Stimulated activated CD4-positive, alpha-beta T cell treated with anti-CD3 and anti-CD28 coated beads, Interleukin-15, amount 100 ng/mL, for 48 hours (primary cell): ENCODE measurements at regions not wholly inside any gene's neighbourhood (a gene's known extent, or its start where the extent isn't known, plus 50 kb on each side); places are given as distances from the start of the nearest gene placed in this dataset.
"Not testable (repeated sequence)": the region's sequence is repeated elsewhere in the genome, so short reads cannot be mapped to it uniquely, and the experiment has no call there.

Source experiments
- DNase-seq, 2 donors: peaks; one replicate each; pipeline ENCODE4 v3.0.0-alpha.2; 2020; ENCODE audit warnings: low read depth in 2 of 2

GRCh38 chr14:66273261-66273832, 212.8 kb upstream of the CCDC196 start:
- DNase-seq: no peak

- not testable (repeated sequence) for DNase-seq
Measured at GRCh38 chr14:66278418-66278817, 207.8 kb upstream of the CCDC196 start.

DNA sequence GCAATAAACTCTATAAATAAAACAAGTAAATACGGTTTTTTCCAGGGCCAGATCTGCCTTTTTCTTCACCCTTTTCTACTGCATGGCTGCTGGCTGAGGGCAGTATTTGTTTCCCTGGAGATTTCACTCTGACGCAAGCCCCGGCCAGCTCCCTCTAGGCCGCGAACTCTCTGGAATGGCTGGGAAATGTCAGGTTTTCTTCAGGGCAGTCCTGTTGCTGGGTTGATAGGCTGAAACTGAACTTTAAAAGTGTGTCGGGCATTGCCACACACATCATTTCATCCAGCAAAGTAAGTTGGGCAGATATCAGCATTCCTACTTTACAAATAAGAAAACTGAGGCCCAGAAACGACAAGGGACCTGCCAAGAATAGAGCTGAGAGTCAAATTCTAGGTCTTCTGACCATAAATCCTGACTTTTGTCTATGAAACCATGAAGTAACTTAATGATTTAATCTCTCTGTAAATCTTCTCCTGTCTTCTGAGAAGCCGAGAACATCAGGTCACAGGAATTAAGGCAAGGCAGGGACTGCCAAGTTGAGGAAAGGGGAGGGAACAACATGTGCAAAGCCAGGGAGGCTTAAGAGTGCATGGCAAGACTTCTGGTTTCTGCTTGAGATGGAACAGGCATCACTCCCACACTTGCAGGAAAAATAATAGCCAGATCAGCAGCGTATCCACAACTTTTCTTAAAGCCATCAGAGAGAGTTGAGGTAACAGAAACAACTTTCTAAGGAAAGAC, 205.0 kb upstream of the CCDC196 start:
- no peak for DNase-seq

DNA sequence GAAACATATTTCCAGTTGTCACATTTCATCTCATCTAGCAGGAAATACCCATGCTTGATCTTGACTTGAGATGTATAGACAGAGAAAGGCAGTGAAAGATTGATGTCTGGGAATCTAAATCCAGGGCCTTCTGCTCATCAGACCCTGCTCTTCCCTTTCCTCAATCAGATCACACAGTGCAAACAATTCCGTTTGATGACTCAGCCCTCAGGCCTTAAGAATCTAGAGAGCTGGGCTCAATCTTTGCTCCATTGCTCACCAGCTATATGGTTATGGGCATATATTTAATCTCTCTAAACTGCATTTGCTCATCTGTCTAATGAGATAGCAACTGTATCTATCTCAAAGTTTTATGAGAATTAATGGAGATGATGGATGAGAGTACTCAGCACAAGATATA, 201.8 kb upstream of the CCDC196 start:
- DNase-seq: no peak

DNA sequence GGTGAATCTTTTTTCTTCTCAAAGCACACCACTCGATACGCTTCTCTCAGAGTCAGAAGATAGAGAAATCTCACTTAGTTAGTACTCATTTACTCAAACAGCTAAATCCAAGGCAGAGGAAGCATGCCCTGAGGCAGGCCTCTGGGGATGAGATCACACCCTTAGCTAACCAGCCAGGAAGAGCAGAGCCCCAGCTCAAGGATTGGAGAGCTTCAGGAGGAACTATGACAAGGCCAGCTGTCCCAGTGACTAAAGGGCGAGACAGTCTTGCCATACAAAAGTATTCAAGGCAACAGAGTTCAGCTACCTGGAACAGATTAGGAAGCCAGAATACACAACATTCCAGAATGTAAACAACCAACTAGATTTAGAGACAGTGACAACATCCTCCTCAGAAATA, 197.7 kb upstream of the CCDC196 start:
- no peak for DNase-seq

- no peak for DNase-seq
Measured at GRCh38 chr14:66291756-66292155, 194.4 kb upstream of the CCDC196 start.

- DNase-seq: no peak
Measured at GRCh38 chr14:66293533-66294105, 192.6 kb upstream of the CCDC196 start.

- DNase-seq: no peak
Measured at GRCh38 chr14:66295386-66295785, 190.8 kb upstream of the CCDC196 start.

DNA sequence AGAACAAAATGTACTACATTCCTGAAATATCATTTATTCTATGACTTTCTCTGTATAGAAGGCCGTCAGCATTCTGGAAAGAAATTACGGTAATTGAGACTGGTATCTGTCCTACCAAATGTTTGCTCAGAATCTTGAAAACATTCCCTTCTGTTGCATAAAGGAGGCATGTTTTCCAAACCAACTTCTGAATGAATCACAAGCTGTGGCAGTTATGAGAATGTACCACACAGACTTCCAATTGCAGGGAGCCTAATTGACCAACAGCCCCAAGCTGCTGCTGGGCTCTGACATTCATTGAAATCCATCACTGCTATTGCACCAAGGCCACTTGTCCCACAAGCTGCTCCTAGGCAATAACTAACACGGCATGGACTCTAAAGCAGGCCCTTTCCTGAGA, 185.3 kb upstream of the CCDC196 start:
- DNase-seq: no peak

DNA sequence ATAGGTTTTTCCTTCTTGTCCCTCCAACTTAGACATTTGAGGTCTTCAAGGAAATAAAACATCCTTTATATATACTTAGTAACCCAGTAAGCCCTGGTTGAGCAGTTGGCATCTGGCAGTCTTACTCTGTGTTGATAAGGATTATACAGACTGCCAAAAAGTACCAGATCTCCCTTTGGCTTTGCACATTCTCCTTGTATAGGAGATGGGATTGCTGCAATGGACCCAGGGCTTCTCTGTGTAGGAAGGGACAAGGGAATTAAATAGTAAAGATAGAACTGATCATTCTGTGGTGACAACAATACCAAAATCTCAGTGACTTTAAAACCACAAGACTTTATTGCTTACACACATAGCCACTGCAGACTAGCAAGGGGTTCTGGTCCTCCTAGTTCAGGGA, 180.1 kb upstream of the CCDC196 start:
- no peak for DNase-seq

DNA sequence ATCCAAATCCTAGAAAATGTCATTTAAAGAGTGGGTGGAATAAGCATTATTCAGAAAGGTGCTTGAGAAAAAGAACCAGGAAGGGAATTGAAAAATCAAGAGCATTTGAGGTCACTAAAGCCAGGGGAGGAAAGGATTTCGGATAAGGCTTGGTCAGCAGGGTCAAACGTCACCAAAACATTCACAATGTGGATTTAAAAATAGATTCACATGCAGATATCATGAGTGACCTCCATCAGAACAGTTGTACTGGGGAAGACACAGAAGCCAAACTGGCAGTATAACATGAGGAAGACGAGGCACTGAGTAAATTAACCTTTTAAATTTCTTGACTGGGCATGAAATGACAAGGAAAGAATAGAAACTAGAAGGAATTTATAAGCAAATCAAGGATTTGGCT, 175.1 kb upstream of the CCDC196 start:
- no peak for DNase-seq

DNA sequence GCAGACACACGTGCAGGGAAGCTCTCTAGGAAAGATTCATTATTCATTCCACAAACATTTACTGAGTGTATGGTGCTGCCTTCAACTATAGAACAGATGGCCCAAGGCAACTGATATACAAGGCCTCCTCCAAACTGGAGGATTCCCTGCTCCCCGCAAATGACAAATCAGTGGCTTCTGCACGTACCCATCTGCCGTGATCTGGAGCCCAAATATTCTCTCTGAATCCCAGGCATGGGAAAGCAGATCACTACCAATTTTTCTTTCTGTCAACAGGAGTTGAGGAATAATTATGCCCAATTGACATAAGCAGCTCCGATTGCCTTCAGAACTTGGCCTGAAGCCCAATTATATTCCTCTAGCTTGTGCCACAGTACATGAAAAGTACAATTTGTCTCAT, 174.2 kb upstream of the CCDC196 start:
- DNase-seq: no peak

DNA sequence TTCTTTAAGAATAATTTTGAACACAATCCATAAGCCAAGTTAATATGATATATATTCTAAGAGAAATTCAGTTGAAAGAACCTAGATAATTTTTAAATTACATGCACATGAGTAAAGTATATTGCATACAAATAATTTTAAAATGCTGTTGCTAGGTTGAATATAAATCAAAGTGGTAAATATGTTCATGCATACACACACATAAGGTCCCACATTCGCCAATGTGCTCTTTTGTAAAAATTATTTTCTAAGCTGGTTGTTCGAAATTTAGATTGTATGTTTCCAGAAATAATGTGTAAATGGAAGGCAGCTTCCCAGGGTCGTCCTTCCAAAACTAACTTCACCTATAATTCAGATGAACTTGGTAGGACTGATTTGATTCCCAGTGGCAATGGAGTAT, 173.7 kb upstream of the CCDC196 start:
- no peak for DNase-seq

DNA sequence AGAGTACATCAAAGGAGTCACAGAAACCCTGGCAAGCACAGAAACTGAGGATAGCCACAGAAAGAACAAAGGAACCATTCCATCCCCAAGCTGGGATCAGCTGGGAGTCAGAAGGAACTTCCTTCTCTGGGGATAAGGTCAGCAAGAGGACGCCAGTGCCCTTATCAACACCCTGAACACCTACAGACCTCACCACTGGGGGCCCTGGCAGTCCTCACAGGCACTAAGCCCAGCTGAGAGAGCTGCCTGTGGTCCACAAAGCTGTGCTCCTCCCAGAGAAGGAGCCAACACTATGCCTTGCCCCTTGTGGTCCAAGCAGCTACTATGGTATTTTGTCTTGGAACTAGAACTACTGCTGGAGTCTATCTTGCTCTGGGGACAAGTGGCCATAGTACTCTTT, 171.1 kb upstream of the CCDC196 start:
- no peak for DNase-seq

GRCh38 chr14:66315548-66315947, 170.6 kb upstream of the CCDC196 start:
- no peak for DNase-seq

GRCh38 chr14:66322564-66322963, 163.6 kb upstream of the CCDC196 start:
- no peak for DNase-seq

GRCh38 chr14:66330228-66330627, 155.9 kb upstream of the CCDC196 start:
- no peak for DNase-seq

- no peak for DNase-seq
Measured at GRCh38 chr14:66330916-66331315, 155.3 kb upstream of the CCDC196 start.

DNA sequence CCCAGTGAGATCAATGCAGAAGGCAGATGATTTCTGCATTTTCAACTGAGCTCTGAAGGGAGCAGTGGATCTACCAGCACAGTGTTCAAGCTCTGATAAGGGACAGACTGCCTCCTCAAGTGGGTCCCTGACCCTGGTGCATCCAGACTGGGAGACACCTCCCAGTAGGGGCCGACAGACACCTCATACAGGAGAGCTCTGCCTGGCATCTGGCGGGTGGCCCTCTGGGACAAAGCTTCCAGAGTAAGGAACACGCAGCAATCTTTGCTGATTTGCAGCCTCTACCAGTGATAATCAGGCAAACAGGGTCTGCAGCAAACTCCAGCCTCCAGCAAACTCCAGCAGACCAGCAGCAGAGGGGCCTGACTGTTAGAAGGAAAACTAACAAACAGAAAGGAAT, 152.9 kb upstream of the CCDC196 start:
- not testable (repeated sequence) for DNase-seq

DNA sequence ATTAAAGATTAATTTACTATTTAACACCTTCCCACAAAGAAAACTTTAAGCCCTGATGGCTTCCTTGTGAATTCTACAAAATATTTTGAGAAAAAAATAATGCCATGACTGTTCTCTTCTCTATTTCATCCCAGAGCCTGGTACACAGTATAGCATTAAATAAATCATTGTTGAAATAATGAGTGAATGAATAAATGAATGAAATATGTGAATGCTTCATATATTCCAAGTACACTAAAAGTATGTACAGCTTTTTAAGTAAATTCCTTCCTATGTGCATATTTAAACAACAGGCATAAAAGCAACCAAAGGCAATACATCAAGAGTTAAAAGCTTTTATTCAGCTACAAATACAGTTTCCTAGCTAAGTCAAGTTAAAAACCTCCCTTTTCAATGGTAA, 144.9 kb upstream of the CCDC196 start:
- DNase-seq: no peak

DNA sequence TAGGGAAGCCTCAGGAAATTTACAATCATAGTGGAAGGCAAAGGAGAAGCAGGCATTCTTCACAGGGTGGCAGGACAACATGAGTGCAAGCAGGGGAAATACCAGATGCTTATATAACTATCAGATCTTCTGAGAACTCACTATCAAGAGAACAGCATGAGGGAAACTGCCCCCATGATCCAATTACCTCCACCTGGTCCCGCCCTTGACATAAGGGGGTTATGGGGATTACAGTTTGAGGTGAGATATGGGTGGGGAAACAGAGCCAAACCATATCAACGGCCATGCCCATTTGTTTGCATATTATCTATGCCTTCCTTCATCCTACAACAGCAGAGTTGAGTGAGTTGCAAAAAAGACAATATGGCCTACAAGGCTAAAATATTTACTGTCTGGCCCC, 140.2 kb upstream of the CCDC196 start:
- no peak for DNase-seq

GRCh38 chr14:66351310-66351709, 134.9 kb upstream of the CCDC196 start:
- DNase-seq: no peak

- peak in 1 of 2 donors; percentile 3 for DNase-seq
Measured at GRCh38 chr14:66359500-66359899, 126.7 kb upstream of the CCDC196 start.
